GM12891 (cell line): ENCODE measurements at regions not wholly inside any gene's neighbourhood (a gene's known extent, or its start where the extent isn't known, plus 50 kb on each side); places are given as distances from the start of the nearest gene placed in this dataset.

ENCODE experiments used
- DNase-seq: peaks from one replicate; pipeline ENCODE4 v3.0.0; 2011; ENCODE audit warnings: low spot score; ENCODE audit not compliant: insufficient read length
- FAIRE-seq: peaks from 2 replicates; lab custom pipeline; 2011; peaks lifted over from hg19 to GRCh38; lab: Jason Lieb, UNC
- PAX5 ChIP-seq: IDR thresholded peaks from 2 replicates; pipeline ENCODE4 v1.6.1; 2011; ENCODE audit warnings: low read length, moderate library complexity, mild to moderate bottlenecking; ENCODE audit not compliant: insufficient read depth, severe bottlenecking
- POLR2A ChIP-seq: IDR thresholded peaks from 2 replicates; pipeline ENCODE4 v1.6.1; 2011; ENCODE audit warnings: low read depth, low read length, control low read depth
- POLR2AphosphoS5 ChIP-seq: IDR thresholded peaks from 2 replicates; pipeline ENCODE4 v1.6.1; 2011; ENCODE audit warnings: low read depth, low read length, control low read depth
- POU2F2 ChIP-seq: IDR thresholded peaks from 2 replicates; pipeline ENCODE4 v1.6.1; 2011; ENCODE audit warnings: low read depth, mild to moderate bottlenecking, control low read depth, low read length, moderate library complexity
- SPI1 ChIP-seq: IDR thresholded peaks from 2 replicates; pipeline ENCODE4 v1.6.1; 2011; ENCODE audit warnings: low read depth, low read length, control low read depth
- TAF1 ChIP-seq: IDR thresholded peaks from 2 replicates; pipeline ENCODE4 v1.6.1; 2011; ENCODE audit warnings: low read depth, low read length, control low read depth

GRCh38 chr6:21409231-21409630 is 184.3 kb upstream of the SOX4 start:
- no peak for DNase-seq
- FAIRE-seq = no peak
- TF ChIP-seq SPI1 = no peak
- TF ChIP-seq TAF1 = no peak
- TF ChIP-seq POLR2A = no peak
- TF ChIP-seq PAX5 = no peak
- TF ChIP-seq POU2F2 = no peak

- DNase-seq (no peak), FAIRE-seq (no peak)
- TF ChIP-seq POLR2A (no peak), TAF1 (no peak), SPI1 (no peak), POLR2AphosphoS5 (no peak), PAX5 (no peak), POU2F2 (no peak)
These were observed 180.1 kb upstream of the SOX4 start for GRCh38 chr6:21413428-21413827.

GRCh38 chr6:21414065-21414464 is 179.5 kb upstream of the SOX4 start:
- DNase-seq (no peak), FAIRE-seq (no peak)
- TF ChIP-seq TAF1 (no peak), POLR2A (no peak), PAX5 (no peak), SPI1 (no peak), POU2F2 (no peak), POLR2AphosphoS5 (no peak)

GRCh38 chr6:21420146-21420878 is 173.2 kb upstream of the SOX4 start:
- DNase-seq (no peak), FAIRE-seq (no peak)
- TF ChIP-seq PAX5 = no peak
- no peak for TF ChIP-seq TAF1
- no peak for TF ChIP-seq POLR2A
- TF ChIP-seq POLR2AphosphoS5 = no peak
- no peak for TF ChIP-seq SPI1
- no peak for TF ChIP-seq POU2F2

GRCh38 chr6:21420926-21421325 is 172.6 kb upstream of the SOX4 start:
- FAIRE-seq = no peak
- TF ChIP-seq PAX5 (no peak), TAF1 (no peak), POLR2AphosphoS5 (no peak), SPI1 (no peak), POU2F2 (no peak), POLR2A (no peak)
- no peak for DNase-seq

- TF ChIP-seq PAX5 = no peak
- no peak for TF ChIP-seq POLR2A
- TF ChIP-seq SPI1 = no peak
- TF ChIP-seq TAF1 = no peak
- FAIRE-seq (no peak), DNase-seq (no peak)
These were observed 170.3 kb upstream of the SOX4 start for GRCh38 chr6:21423106-21423854.

GRCh38 chr6:21426841-21427490 is 166.6 kb upstream of the SOX4 start:
- no peak for DNase-seq
- no peak for TF ChIP-seq SPI1
- TF ChIP-seq POLR2A = no peak
- TF ChIP-seq TAF1 = no peak
- TF ChIP-seq PAX5 = no peak
- TF ChIP-seq POU2F2 = no peak
- no peak for TF ChIP-seq POLR2AphosphoS5

GRCh38 chr6:21429291-21429690 is 164.3 kb upstream of the SOX4 start:
- no peak for DNase-seq
- TF ChIP-seq TAF1 (no peak), PAX5 (no peak)
- no peak for FAIRE-seq

More at GRCh38 chr6:21426841-21427490, 166.6 kb upstream of the SOX4 start:
- no peak for FAIRE-seq

- TF ChIP-seq POU2F2 (no peak), POLR2AphosphoS5 (no peak), POLR2A (no peak), PAX5 (no peak), TAF1 (no peak), SPI1 (no peak)
- DNase-seq (no peak), FAIRE-seq (no peak)
These were observed 162.0 kb upstream of the SOX4 start for GRCh38 chr6:21431526-21431925.
